ENCODE measurements at regions not wholly inside any gene's neighbourhood (a gene's known extent, or its start where the extent isn't known, plus 50 kb on each side); places are given as distances from the start of the nearest gene placed in this dataset.

DNA sequence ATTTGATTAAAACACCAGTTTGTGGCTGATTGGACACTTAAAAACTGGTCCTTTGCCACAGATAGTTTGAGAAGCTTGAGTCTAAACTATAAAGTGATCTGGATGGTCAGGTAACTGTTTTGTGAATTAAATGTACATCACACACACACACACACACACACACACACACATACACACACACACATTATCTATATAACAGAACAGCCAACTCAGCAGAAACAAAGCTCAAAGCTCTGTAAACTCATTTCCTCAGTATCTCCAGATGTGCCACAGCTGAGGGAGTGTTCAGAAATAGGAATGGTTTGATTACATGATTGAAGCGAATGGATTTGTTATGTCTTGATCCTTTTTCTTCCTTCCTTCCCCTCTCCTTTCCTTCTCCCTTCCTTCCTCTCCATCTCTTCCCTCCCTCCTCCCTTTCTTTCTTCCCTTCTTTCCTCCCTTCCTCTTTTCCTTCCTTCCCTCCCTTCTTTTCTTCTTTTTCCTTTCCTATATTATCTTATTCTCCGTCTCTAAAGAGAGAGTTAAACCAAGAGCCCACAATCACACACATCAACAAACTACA, 100.3 kb downstream of the LLPH start:
- no peak for DNase-seq (ENCODE audit: insufficient read length, low spot score)
- no peak for TF ChIP-seq POLR2A (IDR thresholded peaks at IDR 0.05; ENCODE audit: low read depth, low read length)
- FAIRE-seq, result no peak

DNA sequence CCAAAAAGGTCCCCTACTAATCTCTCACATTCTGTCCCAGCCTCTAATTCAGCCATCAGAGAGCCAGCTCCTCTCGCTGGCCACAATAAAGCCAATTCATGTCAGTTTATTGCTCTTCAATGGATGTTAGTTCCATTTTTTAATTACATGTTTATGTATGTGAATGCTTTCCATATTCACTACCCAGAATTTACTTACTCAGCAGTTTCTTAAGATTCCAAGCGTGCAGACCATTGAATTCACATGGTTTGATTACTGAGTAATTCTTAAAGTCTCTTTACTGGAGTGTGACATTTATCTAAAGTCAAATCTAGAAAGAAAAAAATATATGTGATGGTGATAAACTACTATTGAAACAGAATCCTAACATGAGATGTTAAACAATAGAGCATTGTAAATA, 102.2 kb downstream of the LLPH start:
- no peak for DNase-seq (ENCODE audit: insufficient read length, low spot score)
- no peak for TF ChIP-seq POLR2A (IDR thresholded peaks at IDR 0.05; ENCODE audit: low read depth, low read length)
- no peak for FAIRE-seq

DNA sequence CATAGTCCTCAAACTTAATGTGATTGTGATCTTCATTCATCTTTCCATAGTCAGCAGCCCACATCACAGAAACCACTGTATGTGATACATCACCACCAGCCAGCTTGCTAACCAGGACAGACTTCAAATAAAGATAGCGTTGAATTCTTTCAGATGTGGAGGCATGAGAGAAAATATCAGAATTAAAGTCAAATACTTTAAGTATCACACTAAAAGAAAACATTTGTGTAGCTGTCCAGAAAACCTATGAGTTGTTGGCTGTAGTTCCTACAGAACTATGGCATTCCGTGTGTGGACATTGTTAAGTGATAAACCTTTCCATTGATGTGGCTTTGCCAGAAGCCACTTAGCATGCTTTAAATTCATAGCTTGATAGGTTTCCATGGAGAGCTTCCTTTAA, 105.1 kb downstream of the LLPH start:
- DNase-seq (ENCODE audit: insufficient read length, low spot score) (no peak), FAIRE-seq (peak; percentile 15)

DNA sequence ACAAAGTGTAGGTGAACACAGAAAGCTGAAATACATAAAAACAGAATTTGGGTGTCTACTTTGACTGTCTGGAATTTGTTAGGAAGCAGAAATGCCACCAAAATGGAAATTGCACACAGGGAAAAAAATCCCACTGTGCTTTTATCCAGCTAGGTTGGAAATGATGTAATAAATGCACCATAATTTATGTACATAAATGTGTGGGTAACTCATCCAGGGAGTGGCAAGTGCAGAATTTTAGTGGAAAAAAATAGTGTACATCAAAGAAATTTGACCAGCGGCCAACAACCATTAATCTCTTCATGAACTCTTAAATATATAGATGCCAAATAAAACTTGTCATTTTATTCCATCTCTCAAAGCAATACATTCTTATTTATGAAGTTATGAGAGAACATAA, 105.6 kb downstream of the LLPH start:
- no peak for FAIRE-seq
- TF ChIP-seq POLR2A (IDR thresholded peaks at IDR 0.05; ENCODE audit: low read depth, low read length), result no peak
- DNase-seq (ENCODE audit: insufficient read length, low spot score), result no peak

More for the DNA sequence above, 105.1 kb downstream of the LLPH start:
- no peak for TF ChIP-seq POLR2A (IDR thresholded peaks at IDR 0.05; ENCODE audit: low read depth, low read length)

DNA sequence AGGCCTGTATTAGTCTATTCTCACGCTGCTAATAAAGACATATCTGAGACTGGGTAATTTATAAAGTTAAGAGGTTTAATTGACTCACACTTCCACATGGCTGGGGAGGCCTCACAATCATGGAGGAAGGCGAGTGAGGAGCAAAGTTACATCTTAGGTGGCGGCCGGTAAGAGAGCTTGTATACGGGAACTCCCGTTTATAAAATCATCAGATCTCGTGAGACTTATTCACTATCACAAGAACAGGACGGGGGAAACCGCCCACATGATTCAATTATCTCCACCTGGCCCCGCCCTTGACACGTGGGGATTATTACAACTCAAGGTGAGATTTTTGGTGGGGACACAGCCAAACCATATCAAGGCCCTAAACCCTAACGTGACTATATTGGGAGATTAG, 110.1 kb downstream of the LLPH start:
- FAIRE-seq, result no peak

DNA sequence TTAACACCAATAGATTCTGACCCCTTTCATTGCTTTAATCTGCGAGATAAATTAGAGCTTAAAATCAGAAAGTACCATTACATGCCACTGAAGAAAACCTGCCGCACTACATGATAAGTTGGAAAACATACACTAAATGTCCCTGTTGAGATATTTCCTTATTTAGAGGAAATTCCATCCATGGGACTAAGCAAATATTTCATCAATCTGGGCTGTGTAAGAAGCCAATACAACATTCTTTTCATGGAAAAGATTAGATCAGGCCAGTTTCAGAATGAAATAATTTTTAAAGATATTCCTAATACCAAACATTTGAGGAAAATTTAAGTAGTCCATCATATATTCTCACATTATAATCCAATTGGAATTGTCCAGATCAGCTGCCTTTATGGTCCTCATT, 112.8 kb downstream of the LLPH start:
- FAIRE-seq (no peak), DNase-seq (ENCODE audit: insufficient read length, low spot score) (no peak)
- no peak for TF ChIP-seq POLR2A (IDR thresholded peaks at IDR 0.05; ENCODE audit: low read depth, low read length)

More for the DNA sequence above, 110.1 kb downstream of the LLPH start:
- TF ChIP-seq POLR2A (IDR thresholded peaks at IDR 0.05; ENCODE audit: low read depth, low read length), result no peak
- DNase-seq (ENCODE audit: insufficient read length, low spot score), result no peak
